A549 (cell line): ENCODE measurements at regions not wholly inside any gene's neighbourhood (a gene's known extent, or its start where the extent isn't known, plus 50 kb on each side); places are given as distances from the start of the nearest gene placed in this dataset.

Experiments used
- ATAC-seq, 2 experiments: fragments of 200-7000 bp in 1 of 2; fragments of >200 bp in 1 of 2; cut with Nextera tagmentation in 1 of 2; cut with Tn5 transposase in 1 of 2; 3 replicates each; pipeline versions ENCODE4 v1.8.0 to v1.9.1; 2018 to 2020; ENCODE audit warnings: mild to moderate bottlenecking in 1 of 2, moderate library complexity in 1 of 2
- CTCF ChIA-PET: fragments of 300-600 bp; sonication (Branson Sonifier 250); formaldehyde crosslinking; extraction: SDS; loops from one replicate; lab custom pipeline; 2021; ENCODE audit warnings: antibody characterized with exemption, inconsistent platforms; lab: Yijun Ruan, JAX
- POLR2A ChIA-PET: fragments of 350-600 bp; formaldehyde crosslinking; extraction: SDS; loops from one replicate; lab custom pipeline; 2021; ENCODE audit warnings: antibody characterized with exemption, inconsistent platforms; lab: Yijun Ruan, JAX
- DNase-seq, 2 experiments: peaks; one replicate each; pipeline versions ENCODE4 v3.0.0 to v3.0.0-alpha.2; 2011 to 2016; ENCODE audit warnings: low read depth in 1 of 2, low spot score in 1 of 2
- FAIRE-seq: peaks from 2 replicates; lab custom pipeline; 2011; peaks lifted over from hg19 to GRCh38; lab: Jason Lieb, UNC
- H3K27ac ChIP-seq, 2 experiments: fragments of >200 bp; sonication (Bioruptor Twin); formaldehyde crosslinking; 3 replicates each; pipeline ENCODE4 v1.5.1; 2016 to 2017
- H3K4me1 ChIP-seq: fragments of >200 bp; sonication (Bioruptor Twin); formaldehyde crosslinking; 3 replicates; pipeline ENCODE4 v1.6.1; 2016
- H3K4me2 ChIP-seq: fragments of >200 bp; sonication (Bioruptor Twin); formaldehyde crosslinking; 3 replicates; pipeline ENCODE4 v1.6.1; 2016
- H3K4me3 ChIP-seq: fragments of >200 bp; sonication (Bioruptor Twin); formaldehyde crosslinking; 3 replicates; pipeline ENCODE4 v1.5.1; 2016
- H3K9me3 ChIP-seq: fragments of >200 bp; sonication (Bioruptor Twin); formaldehyde crosslinking; 3 replicates; pipeline ENCODE4 v1.6.1; 2016
- BHLHE40 ChIP-seq: IDR thresholded peaks from 2 replicates; pipeline ENCODE4 v1.6.1; 2012; ENCODE audit warnings: low read depth, low read length, inconsistent platforms
- CHD2 ChIP-seq: fragments of 150-350 bp; IDR thresholded peaks from 2 replicates; pipeline ENCODE4 v1.6.1; 2014; ENCODE audit warnings: low read length; ENCODE audit not compliant: partially characterized antibody
- CHD4 ChIP-seq: fragments of 200-600 bp; sonication (generic); IDR thresholded peaks from 2 replicates; pipeline ENCODE4 v1.6.1; 2016; ENCODE audit warnings: antibody characterized with exemption, mild to moderate bottlenecking, borderline replicate concordance
- ESRRA ChIP-seq: fragments of 150-350 bp; IDR thresholded peaks from 2 replicates; pipeline ENCODE4 v1.6.1; 2014; ENCODE audit warnings: mild to moderate bottlenecking, low read length, borderline replicate concordance
- FOXS1 ChIP-seq: fragments of 250-450 bp; sonication (Bioruptor Pico); IDR thresholded peaks from 2 replicates; pipeline ENCODE4 v1.5.0; 2020; ENCODE audit warnings: mild to moderate bottlenecking, moderate library complexity
- HES2 ChIP-seq: fragments of >200 bp; sonication (Bioruptor Twin); formaldehyde crosslinking; IDR thresholded peaks from 2 replicates; pipeline ENCODE4 v1.6.1; 2016
- HOXB13 ChIP-seq: fragments of 250-450 bp; sonication (Bioruptor Pico); IDR thresholded peaks from 2 replicates; pipeline ENCODE4 v1.5.0; 2020; ENCODE audit warnings: low read depth, mild to moderate bottlenecking, moderate library complexity
- JUN ChIP-seq, 2 experiments: fragments of >200 bp; sonication (Bioruptor Twin); formaldehyde crosslinking; IDR thresholded peaks; 2 replicates in 1 of 2; 3 replicates in 1 of 2; pipeline ENCODE4 v1.6.1; 2016 to 2017
- KDM5A ChIP-seq: fragments of 200-600 bp; sonication (generic); IDR thresholded peaks from 2 replicates; pipeline ENCODE4 v1.6.1; 2016; ENCODE audit warnings: antibody characterized with exemption, mild to moderate bottlenecking
- NPAS2 ChIP-seq: fragments of 250-450 bp; sonication (Bioruptor Pico); IDR thresholded peaks from 2 replicates; pipeline ENCODE4 v1.8.0; 2022; ENCODE audit warnings: mild to moderate bottlenecking, moderate library complexity, borderline replicate concordance
- PHF8 ChIP-seq: fragments of 200-600 bp; sonication (generic); IDR thresholded peaks from 2 replicates; pipeline ENCODE4 v1.6.1; 2016; ENCODE audit warnings: low read depth, mild to moderate bottlenecking, antibody characterized with exemption, moderate library complexity, borderline replicate concordance
- REST ChIP-seq: fragments of 200-600 bp; sonication (generic); IDR thresholded peaks from 2 replicates; pipeline ENCODE4 v1.6.1; 2016; ENCODE audit warnings: antibody characterized with exemption, mild to moderate bottlenecking, moderate library complexity
- ZC3H11A ChIP-seq: fragments of 450-650 bp; IDR thresholded peaks from 2 replicates; pipeline ENCODE4 v1.6.1; 2014; ENCODE audit warnings: antibody characterized with exemption, mild to moderate bottlenecking
- ZFP36 ChIP-seq: fragments of 450-650 bp; IDR thresholded peaks from 2 replicates; pipeline ENCODE4 v1.6.1; 2014; ENCODE audit warnings: borderline replicate concordance; ENCODE audit not compliant: partially characterized antibody
- ZSCAN20 ChIP-seq: fragments of 250-450 bp; sonication (Bioruptor Pico); IDR thresholded peaks from 2 replicates; pipeline ENCODE4 v1.8.0; 2022; ENCODE audit warnings: mild to moderate bottlenecking, moderate library complexity
- WGBS: methylation state at CpG from one replicate; pipeline ENCODE4 v1.1.6; 2017; ENCODE audit errors: missing lambda C conversion rate; 5-methylcytosine and 5-hydroxymethylcytosine counted together
- TF ChIP-seq, protein P1 (sequence below): fragments of 250-450 bp; sonication (Bioruptor Pico); IDR thresholded peaks from 2 replicates; pipeline ENCODE4 v1.5.0; 2021; ENCODE audit warnings: mild to moderate bottlenecking, moderate library complexity, borderline replicate concordance
- TF ChIP-seq, protein P2 (sequence below): fragments of 250-450 bp; sonication (Bioruptor Pico); IDR thresholded peaks from 2 replicates; pipeline ENCODE4 v1.5.0; 2020; ENCODE audit warnings: low read depth, mild to moderate bottlenecking, moderate library complexity

- H3K4me3 ChIP-seq, result no peak overlapping the region
- no peaks in the 10 kb centered on the region for H3K9me3 ChIP-seq
- ChIA-PET POLR2A (no interaction called here), CTCF (no interaction called here)
- 36% methylated on average over 8 of the region's 8 CpGs for WGBS
- TF ChIP-seq REST, result no peak
- H3K4me1 ChIP-seq, result no peaks in the 10 kb centered on the region
- DNase-seq (no peak), ATAC-seq (no peak), FAIRE-seq (no peak)
- H3K27ac ChIP-seq, result no peak overlapping the region
- H3K4me2 ChIP-seq, result no peak overlapping the region
Measured at GRCh38 chr2:181374781-181375675, 82.2 kb upstream of the ITGA4 start.

DNA sequence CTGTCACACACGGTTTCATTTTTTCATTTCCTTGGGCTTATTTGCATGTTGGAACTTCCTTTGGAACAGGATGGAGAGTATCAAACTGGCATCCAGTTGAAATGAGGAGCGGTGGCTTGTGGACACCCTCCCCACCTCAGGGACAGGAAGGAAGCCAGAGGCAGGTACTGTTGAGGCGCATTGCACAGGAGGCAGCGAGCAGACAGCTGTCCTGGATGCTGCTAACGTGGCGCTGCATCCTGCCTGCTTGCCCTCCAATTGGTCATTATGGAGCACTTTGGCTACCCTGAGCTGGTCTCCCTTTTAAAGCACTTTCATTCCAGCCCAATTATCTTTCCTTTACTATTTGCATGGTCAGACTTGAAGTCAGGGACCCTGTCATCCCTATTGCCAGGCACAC is 80.7 kb upstream of the ITGA4 start:
- ATAC-seq (no peak), FAIRE-seq (no peak), DNase-seq (no peak)
- POLR2A ChIA-PET, result no interaction called here
- CTCF ChIA-PET, result no interaction called here
- Histone ChIP-seq H3K4me3 (no peak overlapping the region), H3K4me1 (no peaks in the 10 kb centered on the region), H3K9me3 (no peaks in the 10 kb centered on the region), H3K4me2 (no peak overlapping the region), H3K27ac (no peak overlapping the region)
- 56% methylated on average over 6 of the region's 6 CpGs for whole genome bisulfite sequencing
- TF ChIP-seq, protein P1, sequence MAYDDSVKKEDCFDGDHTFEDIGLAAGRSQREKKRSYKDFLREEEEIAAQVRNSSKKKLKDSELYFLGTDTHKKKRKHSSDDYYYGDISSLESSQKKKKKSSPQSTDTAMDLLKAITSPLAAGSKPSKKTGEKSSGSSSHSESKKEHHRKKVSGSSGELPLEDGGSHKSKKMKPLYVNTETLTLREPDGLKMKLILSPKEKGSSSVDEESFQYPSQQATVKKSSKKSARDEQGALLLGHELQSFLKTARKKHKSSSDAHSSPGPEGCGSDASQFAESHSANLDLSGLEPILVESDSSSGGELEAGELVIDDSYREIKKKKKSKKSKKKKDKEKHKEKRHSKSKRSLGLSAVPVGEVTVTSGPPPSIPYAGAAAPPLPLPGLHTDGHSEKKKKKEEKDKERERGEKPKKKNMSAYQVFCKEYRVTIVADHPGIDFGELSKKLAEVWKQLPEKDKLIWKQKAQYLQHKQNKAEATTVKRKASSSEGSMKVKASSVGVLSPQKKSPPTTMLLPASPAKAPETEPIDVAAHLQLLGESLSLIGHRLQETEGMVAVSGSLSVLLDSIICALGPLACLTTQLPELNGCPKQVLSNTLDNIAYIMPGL (CRISPR knock-in tag), result no peak
- no peak for TF ChIP-seq KDM5A

DNA sequence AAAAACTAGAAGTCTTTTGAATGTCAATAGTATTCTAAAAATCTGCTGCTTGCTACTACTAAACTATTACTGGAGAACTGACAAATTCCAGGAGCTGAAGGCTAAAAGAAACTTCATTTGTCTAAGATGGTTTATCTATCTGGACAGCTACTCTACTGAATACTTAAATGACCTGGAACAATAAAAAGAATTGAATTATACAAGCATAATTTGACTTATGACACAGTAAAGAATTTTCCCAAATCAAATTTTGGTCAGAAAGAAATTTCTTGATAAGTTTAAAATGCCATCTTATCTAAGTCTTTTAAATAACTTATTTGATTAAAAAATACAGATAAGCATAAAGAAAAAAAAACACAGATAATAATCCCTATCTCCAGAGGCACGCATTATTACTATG is 80.2 kb upstream of the ITGA4 start:
- WGBS, result 65% methylated on average over 1 of the region's 1 CpG

More for the DNA sequence above, 80.2 kb upstream of the ITGA4 start:
- Histone ChIP-seq H3K4me3 (no peak overlapping the region), H3K4me2 (no peak overlapping the region), H3K9me3 (no peaks in the 10 kb centered on the region), H3K4me1 (no peaks in the 10 kb centered on the region), H3K27ac (no peak overlapping the region)
- ChIA-PET POLR2A (no interaction called here), CTCF (no interaction called here)
- no peak for TF ChIP-seq HOXB13 (CRISPR knock-in tag)
- no peak for TF ChIP-seq REST
- TF ChIP-seq HES2, result no peak
- TF ChIP-seq ZSCAN20, result no peak
- TF ChIP-seq ZC3H11A, result no peak
- no peak for TF ChIP-seq JUN (IDR thresholded peaks at IDR 0.05)
- TF ChIP-seq BHLHE40, result no peak
- no peak for TF ChIP-seq ZFP36
- no peak for TF ChIP-seq NPAS2 (CRISPR knock-in tag)
- TF ChIP-seq, protein P2, sequence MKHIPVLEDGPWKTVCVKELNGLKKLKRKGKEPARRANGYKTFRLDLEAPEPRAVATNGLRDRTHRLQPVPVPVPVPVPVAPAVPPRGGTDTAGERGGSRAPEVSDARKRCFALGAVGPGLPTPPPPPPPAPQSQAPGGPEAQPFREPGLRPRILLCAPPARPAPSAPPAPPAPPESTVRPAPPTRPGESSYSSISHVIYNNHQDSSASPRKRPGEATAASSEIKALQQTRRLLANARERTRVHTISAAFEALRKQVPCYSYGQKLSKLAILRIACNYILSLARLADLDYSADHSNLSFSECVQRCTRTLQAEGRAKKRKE (CRISPR knock-in tag), result no peak
- no peak for TF ChIP-seq CHD2
- no peak for TF ChIP-seq FOXS1 (CRISPR knock-in tag)
- TF ChIP-seq PHF8, result no peak
- TF ChIP-seq CHD4, result no peak
- no peak for TF ChIP-seq ESRRA
- FAIRE-seq (no peak), ATAC-seq (no peak), DNase-seq (no peak)
